H1 (cell line): ENCODE measurements at regions not wholly inside any gene's neighbourhood (a gene's known extent, or its start where the extent isn't known, plus 50 kb on each side); places are given as distances from the start of the nearest gene placed in this dataset.

ENCODE experiments used
- CTCF ChIA-PET: fragments of 300-600 bp; sonication (Branson Sonifier 250); formaldehyde crosslinking; loops from one replicate; lab custom pipeline; 2021; ENCODE audit not compliant: partially characterized antibody; lab: Charles Lee
- POLR2A ChIA-PET: fragments of 300-600 bp; sonication (Branson Sonifier 250); formaldehyde crosslinking; loops from one replicate; lab custom pipeline; 2021; ENCODE audit warnings: inconsistent platforms; ENCODE audit not compliant: partially characterized antibody; lab: Charles Lee
- DNase-seq, 2 experiments: peaks; one replicate each; pipeline versions ENCODE4 v3.0.0 to v3.0.0-alpha.2; 2010 to 2022; ENCODE audit warnings: low spot score in 2 of 2, low read depth in 1 of 2, mixed read lengths in 1 of 2
- FAIRE-seq: peaks from 2 replicates; lab custom pipeline; 2011; peaks lifted over from hg19 to GRCh38; lab: Jason Lieb, UNC
- H2AFZ ChIP-seq: 2 replicates; pipeline ENCODE4 v1.8.1; 2012; ENCODE audit warnings: low read length, inconsistent platforms
- H2AK5ac ChIP-seq: 2 replicates; pipeline ENCODE4 v1.6.1; 2013; ENCODE audit warnings: low read depth, low read length
- H2BK120ac ChIP-seq: replicated peaks from 2 replicates; pipeline ENCODE3; 2013; ENCODE audit warnings: low read depth, low read length, inconsistent platforms
- H2BK12ac ChIP-seq: 2 replicates; pipeline ENCODE4 v1.6.1; 2013; ENCODE audit warnings: low read depth, low read length
- H2BK15ac ChIP-seq: 2 replicates; pipeline ENCODE4 v1.6.1; 2013; ENCODE audit warnings: low read length
- H2BK20ac ChIP-seq: 2 replicates; pipeline ENCODE4 v1.6.1; 2013; ENCODE audit warnings: low read length
- H2BK5ac ChIP-seq: 2 replicates; pipeline ENCODE4 v1.6.1; 2013; ENCODE audit warnings: low read depth, low read length
- H3K14ac ChIP-seq: 2 replicates; pipeline ENCODE4 v1.6.1; 2013; ENCODE audit warnings: inconsistent platforms; ENCODE audit not compliant: insufficient read length
- H3K18ac ChIP-seq: 2 replicates; pipeline ENCODE4 v1.6.1; 2013; ENCODE audit warnings: low read length; ENCODE audit errors: extremely low read depth
- H3K23ac ChIP-seq: 2 replicates; pipeline ENCODE4 v1.6.1; 2013; ENCODE audit warnings: inconsistent platforms; ENCODE audit not compliant: insufficient read length
- H3K23me2 ChIP-seq: 2 replicates; pipeline ENCODE4 v1.6.1; 2013; ENCODE audit warnings: low read depth, low read length
- H3K27ac ChIP-seq: 2 replicates; pipeline ENCODE4 v1.6.1; 2011; ENCODE audit warnings: low read depth, low read length, inconsistent platforms
- H3K27me3 ChIP-seq, 4 experiments: replicated peaks in 1 of 4; 1 replicate in 1 of 4; 2 replicates in 3 of 4; pipeline versions ENCODE4 v1.6.1 to v1.8.1; 2011 to 2013; ENCODE audit warnings: low read length in 3 of 4, mild to moderate bottlenecking in 3 of 4, inconsistent platforms in 2 of 4, mixed read lengths in 2 of 4, moderate library complexity in 1 of 4; ENCODE audit not compliant: control insufficient read depth in 3 of 4, insufficient read depth in 3 of 4; ENCODE audit errors: extremely low read depth in 1 of 4
- H3K36me3 ChIP-seq, 4 experiments: 2 replicates each; pipeline versions ENCODE4 v1.6.1 to v1.8.1; 2011 to 2013; ENCODE audit warnings: mild to moderate bottlenecking in 4 of 4, low read length in 3 of 4, moderate library complexity in 2 of 4, control low read depth in 1 of 4, inconsistent platforms in 1 of 4; ENCODE audit not compliant: insufficient read depth in 4 of 4, control insufficient read depth in 2 of 4
- H3K4ac ChIP-seq: replicated peaks from 2 replicates; pipeline ENCODE3; 2013; ENCODE audit warnings: low read length, low read depth, mixed read lengths, inconsistent platforms; ENCODE audit not compliant: insufficient read length
- H3K4me1 ChIP-seq, 4 experiments: replicated peaks in 1 of 4; 1 replicate in 1 of 4; 2 replicates in 3 of 4; pipeline versions ENCODE4 v1.6.1 to v1.8.1; 2011 to 2013; ENCODE audit warnings: low read length in 3 of 4, inconsistent platforms in 2 of 4, mixed read lengths in 1 of 4; ENCODE audit not compliant: insufficient read depth in 4 of 4, control insufficient read depth in 3 of 4
- H3K4me2 ChIP-seq, 2 experiments: 2 replicates each; pipeline versions ENCODE4 v1.6.1 to v1.8.1; 2011 to 2013; ENCODE audit warnings: low read depth in 2 of 2, low read length in 2 of 2, control low read depth in 1 of 2, inconsistent platforms in 1 of 2, mild to moderate bottlenecking in 1 of 2; ENCODE audit not compliant: insufficient read depth in 1 of 2
- H3K4me3 ChIP-seq, 4 experiments: fragments of 200-600, 300-600 bp in 1 of 4; sonication (generic), shearing (Covaris generic), sonication (Bioruptor Twin) in 1 of 4; 2 replicates each; pipeline versions ENCODE4 v1.5.1 to v1.8.1; 2011 to 2016; ENCODE audit warnings: low read length in 4 of 4, low read depth in 3 of 4, control low read depth in 2 of 4, inconsistent platforms in 2 of 4, mild to moderate bottlenecking in 2 of 4, mixed read lengths in 1 of 4, moderate library complexity in 1 of 4; ENCODE audit not compliant: insufficient read depth in 2 of 4; ENCODE audit errors: extremely low read depth in 1 of 4
- H3K56ac ChIP-seq: replicated peaks from 2 replicates; pipeline ENCODE3; 2013; ENCODE audit warnings: low read depth, mild to moderate bottlenecking, mixed read lengths, low read length, inconsistent platforms; ENCODE audit not compliant: insufficient read length
- H3K79me1 ChIP-seq: 2 replicates; pipeline ENCODE4 v1.6.1; 2013; ENCODE audit warnings: low read depth, low read length, control low read depth
- H3K79me2 ChIP-seq, 2 experiments: 2 replicates each; pipeline versions ENCODE4 v1.6.1 to v1.8.1; 2012 to 2013; ENCODE audit warnings: low read length in 2 of 2, mild to moderate bottlenecking in 2 of 2, inconsistent platforms in 1 of 2; ENCODE audit not compliant: insufficient read depth in 2 of 2, control insufficient read depth in 1 of 2
- H3K9ac ChIP-seq, 4 experiments: replicated peaks in 1 of 4; 1 replicate in 1 of 4; 2 replicates in 3 of 4; pipeline versions ENCODE4 v1.6.1 to v1.8.1; 2011 to 2013; ENCODE audit warnings: low read depth in 3 of 4, low read length in 3 of 4, control low read depth in 2 of 4, mild to moderate bottlenecking in 2 of 4, moderate library complexity in 2 of 4, inconsistent platforms in 1 of 4; ENCODE audit errors: extremely low read depth in 1 of 4
- H3K9me3 ChIP-seq, 2 experiments: 2 replicates each; pipeline versions ENCODE4 v1.6.1 to v1.8.1; 2012 to 2013; ENCODE audit warnings: mild to moderate bottlenecking in 2 of 2, moderate library complexity in 2 of 2, control low read depth in 1 of 2, inconsistent platforms in 1 of 2, low read depth in 1 of 2, low read length in 1 of 2, mixed read lengths in 1 of 2; ENCODE audit not compliant: insufficient read depth in 2 of 2
- H4K20me1 ChIP-seq, 2 experiments: replicated peaks in 1 of 2; 2 replicates each; pipeline versions ENCODE3 to v1.8.1; 2011 to 2013; ENCODE audit warnings: inconsistent platforms in 2 of 2, low read length in 2 of 2, mild to moderate bottlenecking in 1 of 2; ENCODE audit not compliant: insufficient read depth in 2 of 2, control insufficient read depth in 1 of 2
- H4K5ac ChIP-seq: 2 replicates; pipeline ENCODE4 v1.6.1; 2013; ENCODE audit warnings: low read length, low read depth, mixed read lengths, inconsistent platforms; ENCODE audit not compliant: insufficient read length
- H4K8ac ChIP-seq: 2 replicates; pipeline ENCODE4 v1.8.0; 2013; ENCODE audit warnings: mild to moderate bottlenecking, moderate library complexity, low read length, inconsistent platforms; ENCODE audit not compliant: insufficient read depth; ENCODE audit errors: extremely low read depth
- H4K91ac ChIP-seq: replicated peaks from 2 replicates; pipeline ENCODE3; 2013; ENCODE audit warnings: low read length, mixed read lengths, inconsistent platforms; ENCODE audit not compliant: insufficient read length
- BACH1 ChIP-seq: IDR thresholded peaks from 2 replicates; pipeline ENCODE4 v1.6.1; 2012; ENCODE audit warnings: low read length, improper control_type of control experiment
- CBX5 ChIP-seq: fragments of 300-800, 300-1000 bp; sonication (generic); IDR thresholded peaks from 2 replicates; pipeline ENCODE4 v1.7.1; 2016; ENCODE audit warnings: antibody characterized with exemption, low read length, low read depth
- RFX5 ChIP-seq: IDR thresholded peaks from 2 replicates; pipeline ENCODE4 v1.6.1; 2011; ENCODE audit warnings: low read depth, low read length, improper control_type of control experiment, borderline replicate concordance
- SIN3A ChIP-seq, 2 experiments: IDR thresholded peaks in 1 of 2; conservative IDR thresholded peaks in 1 of 2; 2 replicates each; pipeline ENCODE4 v1.6.1; 2011 to 2012; ENCODE audit warnings: low read length in 2 of 2, improper control_type of control experiment in 1 of 2, low read depth in 1 of 2, mild to moderate bottlenecking in 1 of 2
- TAF1 ChIP-seq: IDR thresholded peaks from 2 replicates; pipeline ENCODE4 v1.6.1; 2011; ENCODE audit warnings: mild to moderate bottlenecking, low read depth, low read length
- ZNF274 ChIP-seq: IDR thresholded peaks from 2 replicates; pipeline ENCODE4 v1.7.0; 2012; ENCODE audit warnings: low read length, borderline replicate concordance; ENCODE audit errors: extremely low read depth
- WGBS, 2 experiments: shearing (Covaris generic) in 1 of 2; methylation state at CpG; one replicate each; pipeline versions ENCODE4 v1.1.6 to v1.1.7; 2013 to 2015; ENCODE audit warnings: low lambda C conversion rate in 2 of 2, mixed read lengths in 2 of 2, inconsistent platforms in 1 of 2, low coverage in 1 of 2, missing lambda C conversion rate in 1 of 2; ENCODE audit not compliant: insufficient replicate concordance in 2 of 2, insufficient coverage in 1 of 2, insufficient read length in 1 of 2; ENCODE audit errors: extremely low coverage in 1 of 2, missing lambda C conversion rate in 1 of 2; 5-methylcytosine and 5-hydroxymethylcytosine counted together

GRCh38 chr1:215292932-215293331 lies 210.4 kb downstream of the KCNK2 start:
- Histone ChIP-seq H3K4me1 (no peaks in the 10 kb centered on the region), H3K79me1 (no peaks in the 10 kb centered on the region), H3K4me3 (no peak overlapping the region), H3K36me3 (no peaks in the 10 kb centered on the region), H2AK5ac (no peak overlapping the region), H3K27ac (no peak overlapping the region), H4K5ac (no peak overlapping the region), H3K4ac (no peak overlapping the region), H3K79me2 (no peaks in the 10 kb centered on the region), H4K8ac (no peak overlapping the region), H3K14ac (no peak overlapping the region), H2BK5ac (no peak overlapping the region), H2AFZ (no peak overlapping the region), H3K18ac (no peak overlapping the region), H2BK20ac (no peak overlapping the region), H2BK12ac (no peak overlapping the region), H3K27me3 (no peaks in the 10 kb centered on the region), H3K56ac (no peak overlapping the region), H3K9ac (no peak overlapping the region), H3K23ac (no peak overlapping the region), H4K91ac (no peak overlapping the region), H3K9me3 (peaks cover 5 to 7% of the 10 kb centered on the region in 2 experiments; a peak in 2 of 4 replicates), H3K4me2 (no peak overlapping the region), H3K23me2 (no peaks in the 10 kb centered on the region), H2BK120ac (no peak overlapping the region), H4K20me1 (no peaks in the 10 kb centered on the region), H2BK15ac (no peak overlapping the region)
- POLR2A ChIA-PET: no interaction called here
- FAIRE-seq (no peak), DNase-seq (no peak)
- CTCF ChIA-PET: interaction anchor here (1.0 kb wide), 1 partner anchor 11 kb away, joined by 3 read pairs; no protein-coding TSS in a partner anchor
- no peak for TF ChIP-seq SIN3A (conservative IDR thresholded peaks at IDR 0.05 in 1 of 2, IDR thresholded peaks at IDR 0.05 in 1 of 2; ENCODE audit: low read depth in 1 of 2, low read length in 2 of 2)
- TF ChIP-seq RFX5: no peak
- TF ChIP-seq ZNF274: no peak
- no peak for TF ChIP-seq TAF1
- TF ChIP-seq CBX5: no peak
- no peak for TF ChIP-seq BACH1
- 89% methylated on average over 1 of the region's 1 CpG; no CpG with 5 or more reads in 1 of the 2 experiments for WGBS, 2 experiments
